ENCODE measurements at regions not wholly inside any gene's neighbourhood (a gene's known extent, or its start where the extent isn't known, plus 50 kb on each side); places are given as distances from the start of the nearest gene placed in this dataset.

- DNase-seq (ENCODE audit: extremely low spot score) = no peak
- ChIA-PET POLR2A (no interaction called here), CTCF (no interaction called here)
- TF ChIP-seq CTCF (IDR thresholded peaks at IDR 0.05; ENCODE audit: control extremely low read depth, extremely low read depth, low read depth, missing control alignments) = no peak
Observed at GRCh38 chr2:120949957-120950590, 214.4 kb downstream of the GLI2 start.

GRCh38 chr2:120951693-120952092 lies 216.0 kb downstream of the GLI2 start:
- POLR2A ChIA-PET = no interaction called here

GRCh38 chr2:120952318-120952717 lies 216.7 kb downstream of the GLI2 start:
- TF ChIP-seq CTCF (IDR thresholded peaks at IDR 0.05; ENCODE audit: control extremely low read depth, extremely low read depth, low read depth, missing control alignments) = no peak
- DNase-seq (ENCODE audit: extremely low spot score) = no peak
- CTCF ChIA-PET = no interaction called here
- POLR2A ChIA-PET = no interaction called here

More at GRCh38 chr2:120951693-120952092, 216.0 kb downstream of the GLI2 start:
- TF ChIP-seq CTCF (IDR thresholded peaks at IDR 0.05; ENCODE audit: control extremely low read depth, extremely low read depth, low read depth, missing control alignments) = no peak
- DNase-seq (ENCODE audit: extremely low spot score) = no peak
- CTCF ChIA-PET = no interaction called here

- ChIA-PET POLR2A (no interaction called here), CTCF (interaction anchor here (1.3 kb wide), 1 partner anchor 11 kb away, joined by 4 read pairs; no protein-coding TSS in a partner anchor)
- DNase-seq (ENCODE audit: extremely low spot score) = no peak
- TF ChIP-seq CTCF (IDR thresholded peaks at IDR 0.05; ENCODE audit: control extremely low read depth, extremely low read depth, low read depth, missing control alignments) = no peak
Observed at GRCh38 chr2:120953066-120953756, 217.5 kb downstream of the GLI2 start.

GRCh38 chr2:120953843-120954584 lies 218.3 kb downstream of the GLI2 start:
- no peak for TF ChIP-seq CTCF (IDR thresholded peaks at IDR 0.05; ENCODE audit: control extremely low read depth, extremely low read depth, low read depth, missing control alignments)
- POLR2A ChIA-PET = no interaction called here
- CTCF ChIA-PET = interaction anchor here (1.3 kb wide), 1 partner anchor 10 kb away, joined by 4 read pairs; no protein-coding TSS in a partner anchor
- no peak for DNase-seq (ENCODE audit: extremely low spot score)

GRCh38 chr2:120954939-120955338 lies 219.3 kb downstream of the GLI2 start:
- DNase-seq (ENCODE audit: extremely low spot score) = no peak
- POLR2A ChIA-PET = no interaction called here
- TF ChIP-seq CTCF (IDR thresholded peaks at IDR 0.05; ENCODE audit: control extremely low read depth, extremely low read depth, low read depth, missing control alignments) = no peak
- CTCF ChIA-PET = no interaction called here
